Keratinocyte (primary cell): ENCODE measurements at regions not wholly inside any gene's neighbourhood (a gene's known extent, or its start where the extent isn't known, plus 50 kb on each side); places are given as distances from the start of the nearest gene placed in this dataset.

Source experiments
- DNase-seq: peaks from one replicate; pipeline ENCODE4 v3.0.0-alpha.2; 2011; ENCODE audit warnings: low read depth, missing footprints, low spot score
- FAIRE-seq: peaks from 2 replicates; lab custom pipeline; 2011; peaks lifted over from hg19 to GRCh38; lab: Jason Lieb, UNC
- H2AFZ ChIP-seq: 2 replicates; pipeline ENCODE4 v1.6.0; 2012; ENCODE audit warnings: low read length, control low read depth, inconsistent platforms; ENCODE audit not compliant: control insufficient read depth
- H3K27ac ChIP-seq: 2 replicates; pipeline ENCODE4 v1.5.1; 2011; ENCODE audit warnings: low read length; ENCODE audit not compliant: control insufficient read depth, insufficient read depth
- H3K27me3 ChIP-seq: 3 replicates; pipeline ENCODE4 v1.6.0; 2011; ENCODE audit warnings: low read length; ENCODE audit not compliant: control insufficient read depth, insufficient read depth; ENCODE audit errors: extremely low read depth
- H3K36me3 ChIP-seq, 2 experiments: 2 replicates in 1 of 2; 3 replicates in 1 of 2; pipeline ENCODE4 v1.5.1; 2011; ENCODE audit warnings: low read length in 2 of 2, mild to moderate bottlenecking in 1 of 2; ENCODE audit not compliant: control insufficient read depth in 2 of 2, insufficient read depth in 2 of 2; ENCODE audit errors: extremely low read depth in 1 of 2
- H3K4me1 ChIP-seq: 3 replicates; pipeline ENCODE4 v1.5.1; 2011; ENCODE audit warnings: low read length; ENCODE audit not compliant: control insufficient read depth, insufficient read depth; ENCODE audit errors: extremely low read depth
- H3K4me2 ChIP-seq: 3 replicates; pipeline ENCODE4 v1.6.0; 2011; ENCODE audit warnings: low read depth, low read length; ENCODE audit not compliant: control insufficient read depth, insufficient read depth; ENCODE audit errors: extremely low read depth
- H3K4me3 ChIP-seq, 3 experiments: fragments of 200-600 bp in 1 of 3; sonication (generic) in 1 of 3; 2 replicates in 2 of 3; 3 replicates in 1 of 3; pipeline ENCODE4 v1.5.1; 2011 to 2016; ENCODE audit warnings: low read length in 3 of 3, mild to moderate bottlenecking in 3 of 3, control low read depth in 2 of 3, inconsistent platforms in 1 of 3, low read depth in 1 of 3, mixed read lengths in 1 of 3, mixed run types in 1 of 3, moderate library complexity in 1 of 3; ENCODE audit not compliant: control insufficient read depth in 2 of 3, insufficient read depth in 2 of 3; ENCODE audit errors: extremely low read depth in 1 of 3
- H3K79me2 ChIP-seq: 2 replicates; pipeline ENCODE4 v1.6.0; 2012; ENCODE audit warnings: low read length; ENCODE audit not compliant: control insufficient read depth, insufficient read depth
- H3K9ac ChIP-seq: 3 replicates; pipeline ENCODE4 v1.6.0; 2011; ENCODE audit warnings: low read length; ENCODE audit not compliant: control insufficient read depth, insufficient read depth; ENCODE audit errors: extremely low read depth
- H3K9me1 ChIP-seq: 3 replicates; pipeline ENCODE4 v1.6.0; 2011; ENCODE audit warnings: low read length; ENCODE audit not compliant: control insufficient read depth, insufficient read depth; ENCODE audit errors: extremely low read depth
- H3K9me3 ChIP-seq: 2 replicates; pipeline ENCODE4 v1.5.1; 2012; ENCODE audit warnings: low read depth, low read length; ENCODE audit not compliant: control insufficient read depth
- H4K20me1 ChIP-seq: 3 replicates; pipeline ENCODE4 v1.6.0; 2011; ENCODE audit warnings: low read length; ENCODE audit not compliant: control insufficient read depth, insufficient read depth; ENCODE audit errors: extremely low read depth
- CTCF ChIP-seq, 3 experiments: IDR thresholded peaks in 1 of 3; conservative IDR thresholded peaks in 1 of 3; optimal IDR thresholded peaks in 1 of 3; 2 replicates in 2 of 3; 3 replicates in 1 of 3; pipeline versions ENCODE3 to v1.5.1; 2011; ENCODE audit warnings: low read length in 3 of 3, mild to moderate bottlenecking in 3 of 3, moderate library complexity in 2 of 3, control low read depth in 1 of 3, inconsistent platforms in 1 of 3; ENCODE audit not compliant: insufficient read depth in 2 of 3; ENCODE audit errors: extremely low read depth in 1 of 3
- EZH2 ChIP-seq: IDR thresholded peaks from one replicate; pipeline ENCODE4 v1.6.1; 2012; ENCODE audit warnings: inconsistent platforms, mild to moderate bottlenecking, low read length, moderate library complexity
- dilution Hi-C: fragments of 300-500 bp; cut with MboI; formaldehyde crosslinking; loops from one replicate; pipeline ENCODE4 v1.7.0; 2020; ENCODE audit warnings: low sequenced_read_pairs; ENCODE audit not compliant: extremely low pct_ligation_motif_present

- DNase-seq (no peak), FAIRE-seq (no peak)
- Histone ChIP-seq H3K9me3 (peaks cover 2% of the 10 kb centered on the region), H3K9me1 (no peaks in the 10 kb centered on the region), H3K4me2 (no peak overlapping the region), H4K20me1 (no peaks in the 10 kb centered on the region), H3K79me2 (no peaks in the 10 kb centered on the region), H3K9ac (no peak overlapping the region), H3K4me1 (no peaks in the 10 kb centered on the region), H3K27me3 (no peaks in the 10 kb centered on the region), H3K36me3 (no peaks in the 10 kb centered on the region), H2AFZ (no peak overlapping the region), H3K4me3 (no peak overlapping the region), H3K27ac (no peak overlapping the region)
- TF ChIP-seq EZH2 (no peak), CTCF (optimal IDR thresholded peaks at IDR 0.05 in 1 of 3, IDR thresholded peaks at IDR 0.05 in 1 of 3, conservative IDR thresholded peaks at IDR 0.05 in 1 of 3; ENCODE audit: extremely low read depth in 1 of 3, insufficient read depth in 2 of 3, low read length in 3 of 3) (no peak)
- dilution Hi-C loops = no loop called here
Observed at GRCh38 chr20:29687438-29687837, 1570.0 kb upstream of the DEFB115 start.

- Histone ChIP-seq H3K27me3 (no peaks in the 10 kb centered on the region), H3K9me3 (peaks cover 2% of the 10 kb centered on the region), H2AFZ (no peak overlapping the region), H3K36me3 (no peaks in the 10 kb centered on the region), H3K9ac (no peak overlapping the region), H4K20me1 (no peaks in the 10 kb centered on the region), H3K4me1 (no peaks in the 10 kb centered on the region), H3K4me3 (no peak overlapping the region), H3K4me2 (no peak overlapping the region), H3K27ac (no peak overlapping the region), H3K9me1 (no peaks in the 10 kb centered on the region), H3K79me2 (no peaks in the 10 kb centered on the region)
- DNase-seq = no peak
- dilution Hi-C loops = no loop called here
- no peak for FAIRE-seq
- no peak for TF ChIP-seq CTCF (optimal IDR thresholded peaks at IDR 0.05 in 1 of 3, IDR thresholded peaks at IDR 0.05 in 1 of 3, conservative IDR thresholded peaks at IDR 0.05 in 1 of 3; ENCODE audit: extremely low read depth in 1 of 3, insufficient read depth in 2 of 3, low read length in 3 of 3)
- no peak for TF ChIP-seq EZH2
Observed at GRCh38 chr20:29689411-29690225, 1567.8 kb upstream of the DEFB115 start.
